ENCODE measurements at regions not wholly inside any gene's neighbourhood (a gene's known extent, or its start where the extent isn't known, plus 50 kb on each side); places are given as distances from the start of the nearest gene placed in this dataset.

GRCh38 chr2:30341500-30342267 lies 105.4 kb upstream of the LCLAT1 start:
- DNase-seq = no peak

DNA sequence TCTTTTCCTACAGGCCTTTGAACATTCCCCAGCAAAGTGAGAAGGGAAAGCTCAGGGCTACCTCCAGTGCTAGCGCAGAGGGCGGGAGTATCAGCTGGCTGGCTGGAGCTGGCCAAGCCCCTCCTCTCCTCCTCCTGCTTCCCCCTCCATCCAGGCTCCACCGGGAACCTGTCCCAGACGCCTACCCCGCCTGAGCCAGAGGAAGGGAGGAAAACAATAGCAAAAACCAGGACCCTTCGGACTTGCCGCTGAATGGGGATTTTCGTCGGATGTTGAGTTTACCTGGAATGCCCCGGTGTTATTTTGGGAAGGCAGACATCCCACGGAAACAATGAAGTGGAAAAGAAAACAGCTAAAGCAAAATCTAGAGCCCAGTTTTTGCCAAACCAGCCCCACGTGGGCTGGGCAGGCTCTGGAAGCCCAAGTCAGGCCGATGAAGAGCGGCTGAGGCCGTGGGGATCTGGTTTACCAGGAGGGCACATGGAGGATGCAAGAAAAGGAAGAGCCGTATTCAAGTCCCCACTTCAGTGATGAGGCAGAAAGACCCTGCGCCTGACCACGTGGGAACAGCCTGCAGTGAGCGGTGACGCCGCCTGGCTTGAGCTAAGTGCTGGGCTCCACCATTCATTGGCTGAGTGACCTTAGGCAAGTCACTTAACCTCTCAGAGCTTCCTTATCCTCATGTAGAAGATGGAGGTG lies 100.4 kb upstream of the LCLAT1 start:
- DNase-seq = no peak

DNA sequence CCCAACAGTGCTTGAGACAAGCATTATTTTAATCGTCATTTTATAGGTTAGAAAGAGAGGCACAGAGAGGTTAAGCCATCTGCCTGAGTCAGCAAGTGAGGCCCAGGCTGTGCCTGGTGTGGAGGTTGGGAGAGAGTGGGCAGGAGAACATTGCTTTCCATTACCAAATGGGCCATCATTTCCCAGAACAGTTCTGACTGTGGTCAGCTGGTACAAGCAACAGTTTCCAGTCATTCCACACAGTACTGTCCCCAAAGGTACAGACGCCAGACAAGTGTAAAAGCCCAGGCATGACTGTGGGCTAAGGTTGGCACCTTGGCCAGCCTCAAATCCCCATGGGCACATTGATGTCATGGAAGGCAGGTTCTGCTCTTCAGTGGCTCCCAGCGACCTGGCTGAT lies 98.2 kb upstream of the LCLAT1 start:
- DNase-seq = no peak

- no peak for DNase-seq
These were observed 97.4 kb upstream of the LCLAT1 start for GRCh38 chr2:30349691-30350090.

DNA sequence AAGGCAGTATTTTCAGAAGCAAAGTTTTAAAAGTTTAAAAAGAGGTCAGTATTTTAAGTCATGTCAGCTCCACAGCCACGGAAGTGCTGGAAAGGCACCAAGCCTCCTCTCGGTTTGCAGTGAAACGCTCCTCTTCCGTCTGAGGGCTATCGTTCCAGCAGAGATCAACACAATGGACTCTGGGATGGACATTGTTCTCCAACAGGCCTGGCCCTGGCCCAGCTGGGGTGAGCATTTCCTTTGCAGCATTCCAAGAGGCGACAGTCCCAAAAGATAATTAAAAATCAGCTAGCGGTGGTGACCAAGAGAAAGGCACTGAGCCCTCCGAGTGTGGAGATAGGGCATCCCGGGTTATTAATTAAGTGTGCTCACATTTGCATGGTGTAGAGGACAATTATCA lies 95.9 kb upstream of the LCLAT1 start:
- no peak for DNase-seq

GRCh38 chr2:30351949-30352348 lies 95.1 kb upstream of the LCLAT1 start:
- DNase-seq = no peak

DNA sequence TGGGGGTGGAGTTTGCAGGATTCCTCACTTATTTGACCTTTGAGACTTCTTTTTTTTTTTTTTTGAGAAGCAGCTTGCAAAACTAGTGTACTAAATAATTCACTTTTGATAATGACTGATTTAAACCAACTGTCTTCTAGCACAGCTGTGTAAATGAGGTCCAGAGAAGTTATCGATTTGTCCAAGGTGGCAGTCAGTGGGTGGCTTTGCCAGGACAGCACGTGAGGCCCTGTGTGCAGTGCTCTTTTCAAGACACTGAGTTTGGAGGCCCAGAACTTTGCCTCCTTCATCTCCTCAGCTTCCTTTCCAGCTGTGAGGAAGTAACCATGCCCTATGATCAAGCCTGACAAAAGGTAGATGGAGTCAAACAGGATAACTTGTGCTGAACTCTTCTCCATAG lies 92.9 kb upstream of the LCLAT1 start:
- DNase-seq = no peak

- no peak for DNase-seq
These were observed 92.4 kb upstream of the LCLAT1 start for GRCh38 chr2:30354621-30355020.

- DNase-seq = no peak
These were observed 91.7 kb upstream of the LCLAT1 start for GRCh38 chr2:30355306-30355705.

- no peak for DNase-seq
These were observed 91.0 kb upstream of the LCLAT1 start for GRCh38 chr2:30356071-30356470.

DNA sequence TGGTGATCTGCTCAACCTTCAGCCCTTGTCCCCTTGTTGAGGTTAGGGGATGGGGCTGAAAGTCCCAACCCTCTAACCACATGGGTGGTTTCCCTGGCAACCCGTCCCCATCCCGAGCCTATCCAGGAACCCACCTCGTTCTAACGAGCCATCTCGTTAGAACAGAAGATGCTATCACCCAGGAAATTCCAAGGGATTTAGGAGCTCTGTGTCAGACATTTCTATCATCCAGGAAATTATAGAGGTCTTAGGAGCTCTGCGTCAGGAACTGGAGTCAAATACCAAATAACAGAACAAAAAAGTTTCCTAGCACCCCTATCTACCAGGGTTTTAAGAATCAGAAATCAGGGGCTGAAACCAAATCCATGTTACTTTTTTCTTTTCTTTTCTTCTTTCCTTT lies 90.3 kb upstream of the LCLAT1 start:
- DNase-seq = no peak

DNA sequence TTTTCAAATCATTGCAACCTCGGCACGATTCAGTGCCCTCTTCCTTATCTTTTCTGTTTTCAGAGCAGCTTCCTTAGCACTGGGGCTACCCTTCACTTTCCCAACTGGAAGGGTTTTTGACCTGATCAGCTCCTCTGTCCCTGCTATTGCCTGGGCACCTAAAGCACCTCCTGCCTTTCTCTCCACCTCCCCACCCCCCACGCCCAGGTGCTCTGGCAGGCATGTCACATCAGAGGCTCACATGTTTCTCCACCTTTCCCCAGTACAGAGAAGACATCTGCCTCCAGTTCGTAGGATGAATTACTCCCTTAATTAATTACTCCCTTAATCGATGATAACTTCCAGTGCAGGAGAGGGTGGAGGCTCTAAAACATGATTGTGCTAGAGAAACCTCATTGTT lies 88.7 kb upstream of the LCLAT1 start:
- DNase-seq = no peak

DNA sequence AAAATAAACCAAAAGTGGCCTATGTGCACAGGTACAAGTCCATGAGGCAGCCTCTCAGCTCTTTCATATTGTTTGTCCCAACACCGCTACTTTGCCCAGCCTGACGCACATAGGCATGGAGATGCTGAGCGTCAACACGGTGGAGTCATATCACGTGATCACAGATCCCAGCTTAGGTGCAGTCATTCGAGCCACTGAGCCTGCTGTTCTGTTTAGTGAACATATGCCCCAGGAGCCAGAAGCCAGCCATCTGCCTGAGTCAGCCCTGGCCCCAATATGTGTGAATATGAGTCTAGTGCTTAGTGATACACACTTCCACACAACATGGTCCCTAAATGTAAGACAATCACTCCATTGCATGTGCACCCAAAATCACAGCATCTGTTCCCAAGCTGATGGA lies 88.2 kb upstream of the LCLAT1 start:
- DNase-seq = no peak

DNA sequence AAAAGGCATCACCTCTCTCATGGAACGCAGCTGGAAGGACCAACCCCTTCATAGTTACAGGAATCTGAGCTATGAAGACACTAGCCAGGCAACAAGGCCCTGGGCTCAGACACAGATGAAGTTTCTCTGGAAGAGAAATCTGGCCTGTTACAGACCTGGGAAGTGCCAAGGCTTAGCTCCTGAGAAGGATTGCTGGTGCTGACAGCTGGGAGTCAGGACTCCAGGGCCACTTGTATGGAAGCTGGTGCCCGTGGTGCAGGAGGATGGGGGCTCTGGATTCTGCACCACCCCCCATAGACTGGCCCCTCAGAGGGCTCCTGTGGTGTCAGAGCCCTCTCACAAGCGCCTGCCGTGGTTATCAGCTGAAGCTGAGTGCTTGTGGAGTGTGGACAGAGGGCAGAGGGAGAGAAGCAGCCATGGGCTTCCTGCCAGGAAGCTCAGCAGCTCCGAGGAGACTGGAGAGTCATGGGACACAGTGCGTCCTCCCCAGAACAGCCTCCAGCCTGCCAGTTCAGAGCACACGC lies 87.3 kb upstream of the LCLAT1 start:
- no peak for DNase-seq

GRCh38 chr2:30361751-30362394 lies 85.2 kb upstream of the LCLAT1 start:
- no peak for DNase-seq

DNA sequence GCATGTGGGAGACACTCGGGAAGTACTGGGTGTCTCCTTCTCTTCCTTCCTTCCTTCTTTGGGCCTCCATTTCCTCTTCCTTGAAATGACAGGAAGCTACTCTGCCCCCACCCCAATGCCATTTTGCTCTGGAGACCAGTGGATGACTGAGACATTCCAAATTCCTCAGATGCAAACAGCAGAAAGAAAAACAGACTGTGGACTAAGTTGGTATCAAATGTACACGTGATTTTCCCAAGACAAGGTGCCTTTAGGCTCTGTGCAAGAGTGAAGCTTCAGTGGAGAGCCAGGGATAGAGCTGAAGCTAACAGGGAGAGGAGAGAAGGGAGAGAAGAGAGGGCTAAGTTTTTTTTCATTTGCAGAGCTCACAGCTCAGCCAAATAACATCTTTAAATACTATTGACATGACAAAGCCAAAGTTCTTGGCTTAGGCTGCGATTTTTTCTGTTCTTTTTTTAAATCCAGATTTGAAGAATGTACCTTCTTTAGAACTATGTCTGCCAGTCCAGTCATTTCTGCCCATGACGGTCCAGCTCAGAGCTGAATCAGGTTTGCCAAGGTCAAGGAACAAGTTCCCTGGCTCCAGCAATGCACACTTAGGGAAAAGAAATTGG lies 84.5 kb upstream of the LCLAT1 start:
- peak; percentile 34 for DNase-seq

GRCh38 chr2:30363406-30363805 lies 83.6 kb upstream of the LCLAT1 start:
- no peak for DNase-seq

- no peak for DNase-seq
These were observed 81.8 kb upstream of the LCLAT1 start for GRCh38 chr2:30365201-30365600.

GRCh38 chr2:30366199-30366691 lies 80.8 kb upstream of the LCLAT1 start:
- no peak for DNase-seq

DNA sequence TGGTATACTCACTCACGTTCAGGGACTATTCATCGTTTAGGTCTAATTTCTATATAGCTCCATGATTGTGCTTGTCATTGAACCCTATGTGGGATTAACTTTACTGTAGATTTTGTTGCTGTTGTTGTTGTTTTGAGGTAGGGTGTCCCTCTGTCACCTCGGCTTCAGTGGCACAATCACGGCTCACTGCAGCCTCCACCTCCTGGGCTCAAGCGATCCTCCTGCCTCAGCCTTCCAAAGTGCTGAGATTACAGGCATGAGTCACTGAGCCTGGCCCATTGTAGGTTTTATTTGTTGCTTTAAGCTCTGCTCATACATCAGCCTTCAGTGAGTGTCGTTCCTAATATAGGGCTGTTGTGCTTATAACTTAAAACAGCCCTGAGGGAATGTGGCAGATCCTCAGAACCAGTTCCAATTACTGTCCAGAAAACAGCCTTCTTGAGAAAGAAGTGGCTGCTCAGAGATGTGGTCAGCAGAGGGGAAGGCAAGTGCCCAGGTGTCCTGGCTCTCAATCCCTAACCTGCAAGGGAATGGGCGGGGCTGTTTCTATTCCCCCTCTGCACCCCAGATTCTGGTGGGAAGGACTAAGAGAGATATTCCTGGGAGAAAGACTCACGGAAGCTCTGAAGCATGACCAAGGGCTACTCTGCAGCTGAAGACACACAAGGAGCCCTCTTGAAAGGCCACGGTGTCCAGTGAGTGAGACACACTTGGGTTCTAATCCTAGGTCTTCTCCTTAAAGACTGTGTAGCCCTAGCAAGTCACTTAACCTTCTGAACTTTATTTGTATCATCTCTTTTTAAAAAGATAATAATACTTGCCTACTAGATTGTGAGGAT lies 79.6 kb upstream of the LCLAT1 start:
- DNase-seq = no peak

DNA sequence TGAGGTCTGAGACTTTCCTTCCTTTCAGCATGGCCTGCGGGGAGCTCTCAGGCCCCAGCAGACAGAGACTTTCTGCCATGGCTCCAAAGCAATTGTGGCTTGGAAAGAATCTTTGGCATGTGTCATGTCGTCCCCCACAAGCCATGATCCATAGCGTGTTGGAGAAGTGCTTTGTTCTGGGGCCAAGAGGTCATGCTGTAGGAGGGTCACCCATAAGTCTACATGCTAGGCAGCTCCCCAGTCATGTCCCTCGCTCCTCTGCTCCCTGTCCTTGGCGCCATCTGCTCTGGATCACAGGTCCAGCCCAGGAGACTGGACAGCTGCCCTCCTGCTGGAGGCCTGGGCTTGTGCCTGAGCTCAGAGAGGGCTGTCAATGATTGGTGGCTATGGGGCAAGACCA lies 78.8 kb upstream of the LCLAT1 start:
- no peak for DNase-seq

- no peak for DNase-seq
These were observed 75.9 kb upstream of the LCLAT1 start for GRCh38 chr2:30371028-30371689.

All from amniotic stem cell (primary cell).